HCT116 (cell line): ENCODE measurements at regions not wholly inside any gene's neighbourhood (a gene's known extent, or its start where the extent isn't known, plus 50 kb on each side); places are given as distances from the start of the nearest gene placed in this dataset.

Source experiments
- ATAC-seq: fragments of 200-7000 bp; cut with Tn5 transposase; 2 replicates; pipeline ENCODE4 v1.9.1; 2020; ENCODE audit warnings: mild to moderate bottlenecking, moderate library complexity
- BruUV-seq: library from RNA; stranded (reverse); fragments of 400-500 nt; replicated peaks from 2 replicates; lab custom pipeline; 2021; lab: Mats Ljungman, UMichigan
- CTCF ChIA-PET: fragments of 300-600 bp; sonication (Branson Sonifier 250); formaldehyde crosslinking; loops from one replicate; lab custom pipeline; 2021; ENCODE audit warnings: antibody characterized with exemption; lab: Charles Lee
- POLR2A ChIA-PET: fragments of 300-600, 350-600 bp; sonication (Branson Sonifier 250); formaldehyde crosslinking; loops from one replicate; lab custom pipeline; 2021; ENCODE audit warnings: antibody characterized with exemption; lab: Charles Lee
- RAD21 ChIA-PET, 2 experiments: fragments of 300-600 bp; sonication (Branson Sonifier 250); formaldehyde crosslinking; loops; one replicate each; lab custom pipeline; 2023; ENCODE audit warnings: low total read pairs in 2 of 2; ENCODE audit not compliant: uncharacterized antibody in 2 of 2, unreplicated experiment in 2 of 2, low non-redundant PET in 1 of 2; lab: Charles Lee
- DNase-seq: peaks from one replicate; pipeline ENCODE4 v3.0.0-alpha.2; 2010; ENCODE audit warnings: low read depth, low spot score
- H2AFZ ChIP-seq: fragments of 200-600 bp; shearing (Covaris generic), sonication (generic); 2 replicates; pipeline ENCODE4 v1.6.1; 2017; ENCODE audit warnings: low read depth, mixed run types, mixed read lengths, antibody characterized with exemption, low read length; ENCODE audit not compliant: poor library complexity, severe bottlenecking
- H3K27ac ChIP-seq: 2 replicates; pipeline ENCODE4 v1.5.1; 2012; ENCODE audit warnings: low read depth, low read length
- H3K27me3 ChIP-seq: fragments of 200-600 bp; sonication (generic); 2 replicates; pipeline ENCODE4 v1.6.1; 2016; ENCODE audit warnings: mixed run types, low read length, mixed read lengths; ENCODE audit not compliant: insufficient read depth
- H3K36me3 ChIP-seq, 2 experiments: fragments of 200-500 bp in 1 of 2; fragments of 200-600 bp in 1 of 2; sonication (Bioruptor generic) in 1 of 2; sonication (generic) in 1 of 2; 2 replicates each; pipeline versions ENCODE4 v1.5.1 to v1.6.1; 2014 to 2016; ENCODE audit warnings: low read length in 2 of 2, inconsistent platforms in 1 of 2, mixed read lengths in 1 of 2, mixed run types in 1 of 2; ENCODE audit not compliant: insufficient read depth in 2 of 2, control insufficient read depth in 1 of 2
- H3K4me1 ChIP-seq, 2 experiments: fragments of 200-600 bp in 1 of 2; sonication (generic) in 1 of 2; 2 replicates each; pipeline versions ENCODE4 v1.5.1 to v1.6.1; 2012 to 2017; ENCODE audit warnings: low read length in 2 of 2, inconsistent platforms in 1 of 2, mild to moderate bottlenecking in 1 of 2, mixed read lengths in 1 of 2, mixed run types in 1 of 2, moderate library complexity in 1 of 2; ENCODE audit not compliant: insufficient read depth in 2 of 2, control insufficient read depth in 1 of 2
- H3K4me2 ChIP-seq: fragments of 200-600 bp; sonication (generic); 2 replicates; pipeline ENCODE4 v1.6.1; 2017; ENCODE audit warnings: mixed run types, low read length, mixed read lengths
- H3K4me3 ChIP-seq, 2 experiments: fragments of 200-600 bp in 1 of 2; sonication (generic) in 1 of 2; replicated peaks in 1 of 2; 2 replicates each; pipeline ENCODE4 v1.5.1; 2011 to 2016; ENCODE audit warnings: low read length in 2 of 2, control low read depth in 1 of 2, low read depth in 1 of 2, mild to moderate bottlenecking in 1 of 2, mixed read lengths in 1 of 2, mixed run types in 1 of 2
- H3K79me2 ChIP-seq: fragments of 200-600 bp; sonication (generic); 2 replicates; pipeline ENCODE4 v1.6.1; 2017; ENCODE audit warnings: mild to moderate bottlenecking, mixed run types, low read length, moderate library complexity, mixed read lengths; ENCODE audit not compliant: insufficient read depth
- H3K9ac ChIP-seq: fragments of 200-600 bp; sonication (generic); 2 replicates; pipeline ENCODE4 v1.6.1; 2016; ENCODE audit warnings: low read length, mixed read lengths
- H3K9me2 ChIP-seq: fragments of 200-600 bp; sonication (generic), shearing (Covaris generic); 2 replicates; pipeline ENCODE4 v1.6.1; 2017; ENCODE audit warnings: mixed run types, mild to moderate bottlenecking, moderate library complexity; ENCODE audit not compliant: insufficient read depth
- H3K9me3 ChIP-seq, 2 experiments: fragments of 200-500 bp in 1 of 2; fragments of 200-600 bp in 1 of 2; sonication (Bioruptor generic) in 1 of 2; sonication (generic) in 1 of 2; 2 replicates each; pipeline ENCODE4 v1.6.1; 2014 to 2017; ENCODE audit warnings: low read length in 2 of 2, mixed read lengths in 2 of 2, inconsistent platforms in 1 of 2, low read depth in 1 of 2, mild to moderate bottlenecking in 1 of 2, mixed run types in 1 of 2, moderate library complexity in 1 of 2; ENCODE audit not compliant: control insufficient read depth in 1 of 2, insufficient read depth in 1 of 2
- H4K20me1 ChIP-seq: fragments of 200-600 bp; sonication (generic), shearing (Covaris generic); 2 replicates; pipeline ENCODE4 v1.6.1; 2017; ENCODE audit warnings: mixed run types, mild to moderate bottlenecking, moderate library complexity; ENCODE audit not compliant: insufficient read depth
- ATF3 ChIP-seq: IDR thresholded peaks from 2 replicates; pipeline ENCODE4 v1.6.1; 2012
- ELF1 ChIP-seq: IDR thresholded peaks from 2 replicates; pipeline ENCODE4 v1.6.1; 2012; ENCODE audit warnings: low read depth, borderline replicate concordance
- EZH2phosphoT487 ChIP-seq: fragments of 200-600 bp; IDR thresholded peaks from 2 replicates; pipeline ENCODE4 v1.6.1; 2018; ENCODE audit warnings: antibody characterized with exemption, borderline replicate concordance
- FOSL1 ChIP-seq: IDR thresholded peaks from 2 replicates; pipeline ENCODE4 v1.6.1; 2012; ENCODE audit warnings: low read depth
- POLR2A ChIP-seq: IDR thresholded peaks from 2 replicates; pipeline ENCODE4 v1.7.0; 2011; ENCODE audit warnings: borderline replicate concordance; ENCODE audit not compliant: insufficient read depth, insufficient read length; ENCODE audit errors: extremely low read depth
- RAD21 ChIP-seq: IDR thresholded peaks from 2 replicates; pipeline ENCODE4 v1.6.1; 2012; ENCODE audit warnings: low read depth, mild to moderate bottlenecking
- REST ChIP-seq: IDR thresholded peaks from 2 replicates; pipeline ENCODE4 v1.6.1; 2012; ENCODE audit warnings: low read depth
- intact Hi-C: fragments of 100-400 bp; cut with micrococcal nuclease; formaldehyde crosslinking; loops from 2 replicates; pipeline ENCODE4 v1.10.0; 2022

GRCh38 chr2:45237128-45237527, 227.9 kb upstream of the SIX2 start:
- POLR2A ChIA-PET, result no interaction called here
- no peak for TF ChIP-seq RAD21
- no peak for TF ChIP-seq ATF3
- TF ChIP-seq FOSL1, result no peak
- TF ChIP-seq POLR2A, result no peak
- no peak for TF ChIP-seq REST
- TF ChIP-seq EZH2phosphoT487, result no peak
- TF ChIP-seq ELF1, result no peak
- TF ChIP-seq, all 23 proteins: peak for 0
- no peak for ATAC-seq
- Histone ChIP-seq H3K9me3 (no peaks in the 10 kb centered on the region), H3K9ac (no peak overlapping the region), H3K4me3 (no peak overlapping the region), H3K27ac (no peak overlapping the region), H3K36me3 (no peaks in the 10 kb centered on the region), H3K4me1 (peaks cover 0 to 15% of the 10 kb centered on the region in 2 experiments; a peak in 2 of 4 replicates), H3K9me2 (no peaks in the 10 kb centered on the region), H3K79me2 (no peaks in the 10 kb centered on the region), H3K27me3 (no peaks in the 10 kb centered on the region), H2AFZ (no peak overlapping the region), H4K20me1 (no peaks in the 10 kb centered on the region), H3K4me2 (no peak overlapping the region)
- CTCF ChIA-PET, result no interaction called here
- DNase-seq, result no peak
- intact Hi-C loops, result no loop called here
- BruUV-seq, result no TSS peak
- RAD21 ChIA-PET, result no interaction called here
